ENCODE measurements at regions not wholly inside any gene's neighbourhood (a gene's known extent, or its start where the extent isn't known, plus 50 kb on each side); places are given as distances from the start of the nearest gene placed in this dataset.

DNA sequence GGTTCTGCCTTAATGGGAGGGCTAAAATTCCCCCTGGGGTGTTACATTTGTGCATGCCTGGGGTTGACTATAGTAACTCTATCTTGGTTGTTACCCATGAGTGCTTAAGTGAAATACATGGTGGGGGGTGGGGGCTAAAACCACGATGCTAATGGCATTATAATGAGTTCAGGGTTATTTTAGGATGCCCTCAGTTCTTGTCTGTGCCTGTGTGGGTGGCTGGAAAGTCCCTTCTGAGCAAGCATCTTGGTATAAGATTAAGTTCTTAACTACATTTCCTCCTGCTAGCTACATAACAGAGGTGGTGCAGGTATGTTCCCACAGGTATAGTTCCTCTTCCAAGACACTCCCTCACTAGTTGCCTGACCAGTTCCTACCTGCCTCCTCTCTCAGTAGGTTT, 822.3 kb downstream of the LRFN5 start:
- no peak for TF ChIP-seq EZH2 (IDR thresholded peaks at IDR 0.05; ENCODE audit: borderline replicate concordance, low read depth, low read length, severe bottlenecking)
- TF ChIP-seq, protein P1, sequence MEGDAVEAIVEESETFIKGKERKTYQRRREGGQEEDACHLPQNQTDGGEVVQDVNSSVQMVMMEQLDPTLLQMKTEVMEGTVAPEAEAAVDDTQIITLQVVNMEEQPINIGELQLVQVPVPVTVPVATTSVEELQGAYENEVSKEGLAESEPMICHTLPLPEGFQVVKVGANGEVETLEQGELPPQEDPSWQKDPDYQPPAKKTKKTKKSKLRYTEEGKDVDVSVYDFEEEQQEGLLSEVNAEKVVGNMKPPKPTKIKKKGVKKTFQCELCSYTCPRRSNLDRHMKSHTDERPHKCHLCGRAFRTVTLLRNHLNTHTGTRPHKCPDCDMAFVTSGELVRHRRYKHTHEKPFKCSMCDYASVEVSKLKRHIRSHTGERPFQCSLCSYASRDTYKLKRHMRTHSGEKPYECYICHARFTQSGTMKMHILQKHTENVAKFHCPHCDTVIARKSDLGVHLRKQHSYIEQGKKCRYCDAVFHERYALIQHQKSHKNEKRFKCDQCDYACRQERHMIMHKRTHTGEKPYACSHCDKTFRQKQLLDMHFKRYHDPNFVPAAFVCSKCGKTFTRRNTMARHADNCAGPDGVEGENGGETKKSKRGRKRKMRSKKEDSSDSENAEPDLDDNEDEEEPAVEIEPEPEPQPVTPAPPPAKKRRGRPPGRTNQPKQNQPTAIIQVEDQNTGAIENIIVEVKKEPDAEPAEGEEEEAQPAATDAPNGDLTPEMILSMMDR (IDR thresholded peaks at IDR 0.05; ENCODE audit: extremely low read depth in 1 of 2, insufficient read depth in 1 of 2, low read depth in 1 of 2, low read length in 2 of 2): no peak
- no peak for TF ChIP-seq JUN (IDR thresholded peaks at IDR 0.05; ENCODE audit: borderline replicate concordance, insufficient read depth, insufficient read length, low read depth)
- no peak for TF ChIP-seq POLR2A (IDR thresholded peaks at IDR 0.05; ENCODE audit: low read depth, low read length)
- TF ChIP-seq, protein P2, sequence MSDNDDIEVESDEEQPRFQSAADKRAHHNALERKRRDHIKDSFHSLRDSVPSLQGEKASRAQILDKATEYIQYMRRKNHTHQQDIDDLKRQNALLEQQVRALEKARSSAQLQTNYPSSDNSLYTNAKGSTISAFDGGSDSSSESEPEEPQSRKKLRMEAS (IDR thresholded peaks at IDR 0.05; ENCODE audit: insufficient read depth, insufficient read length): no peak
- TF ChIP-seq GATA2 (IDR thresholded peaks at IDR 0.05; ENCODE audit: insufficient read depth, insufficient read length, low read depth, low read length): no peak
- TF ChIP-seq MYC (IDR thresholded peaks at IDR 0.05; ENCODE audit: low read depth, low read length): no peak
- TF ChIP-seq POLR2AphosphoS5 (IDR thresholded peaks at IDR 0.05; ENCODE audit: insufficient read depth, low read depth, low read length): no peak

Data from endothelial cell of umbilical vein (primary cell).